ENCODE measurements at regions not wholly inside any gene's neighbourhood (a gene's known extent, or its start where the extent isn't known, plus 50 kb on each side); places are given as distances from the start of the nearest gene placed in this dataset.
"Not testable (repeated sequence)": the region's sequence is repeated elsewhere in the genome, so short reads cannot be mapped to it uniquely, and the experiment has no call there.

DNA sequence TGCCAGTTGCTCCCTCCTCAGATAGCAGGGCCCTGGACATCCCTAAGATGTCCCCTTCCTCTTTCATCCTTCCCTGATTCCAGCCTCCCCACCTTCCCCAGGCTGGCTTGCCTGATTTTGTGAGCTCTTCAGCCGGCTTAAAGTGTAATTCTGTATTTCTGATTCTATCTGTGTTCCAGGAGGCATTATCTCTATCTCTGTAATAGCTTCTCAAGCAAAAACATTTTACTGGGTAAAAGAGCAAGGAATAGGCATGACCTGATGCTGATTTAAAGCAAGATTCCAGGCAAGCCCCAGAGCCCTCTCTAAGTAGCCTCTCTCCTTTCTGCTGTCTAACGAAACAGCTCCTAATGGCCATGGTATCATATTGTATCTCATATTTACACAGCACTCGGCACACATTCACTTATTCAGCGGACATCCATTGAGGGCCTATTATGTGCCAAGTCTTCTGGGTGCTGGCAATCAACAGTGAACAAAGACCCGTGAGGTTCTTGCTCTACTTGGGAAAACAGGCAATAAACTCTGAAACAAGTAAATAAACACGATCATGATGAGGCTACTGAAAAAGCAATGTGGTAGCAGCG lies 100.9 kb upstream of the MSX2 start:
- DNase-seq (ENCODE audit: low read depth, low spot score) = no peak

- DNase-seq (ENCODE audit: low read depth, low spot score) = no peak
These were observed 99.5 kb upstream of the MSX2 start for GRCh38 chr5:174624733-174625522.

GRCh38 chr5:174625591-174626350 lies 98.6 kb upstream of the MSX2 start:
- no peak for DNase-seq (ENCODE audit: low read depth, low spot score)

GRCh38 chr5:174626369-174626920 lies 97.9 kb upstream of the MSX2 start:
- no peak for DNase-seq (ENCODE audit: low read depth, low spot score)

DNA sequence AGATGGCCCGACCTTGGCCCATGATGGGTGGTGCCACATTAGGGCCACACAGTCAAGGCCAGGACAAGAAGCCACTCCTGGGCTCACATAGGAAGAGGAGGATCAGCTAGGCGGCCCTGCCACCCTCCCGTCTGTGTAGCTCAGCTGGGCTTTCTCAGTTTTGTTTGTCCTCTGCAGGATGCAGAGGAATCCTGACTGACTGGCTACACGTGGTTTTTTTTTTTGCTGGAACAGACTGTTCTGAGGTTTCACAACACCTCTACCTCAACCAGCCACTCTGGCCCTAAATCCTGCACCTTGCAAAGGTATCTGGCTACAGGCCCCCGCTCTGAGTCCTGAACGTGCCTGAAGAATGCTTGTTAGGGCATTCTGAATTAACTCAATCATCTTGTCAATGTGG lies 88.3 kb upstream of the MSX2 start:
- DNase-seq (ENCODE audit: low read depth, low spot score) = no peak

- no peak for DNase-seq (ENCODE audit: low read depth, low spot score)
These were observed 81.5 kb upstream of the MSX2 start for GRCh38 chr5:174642816-174643405.

DNA sequence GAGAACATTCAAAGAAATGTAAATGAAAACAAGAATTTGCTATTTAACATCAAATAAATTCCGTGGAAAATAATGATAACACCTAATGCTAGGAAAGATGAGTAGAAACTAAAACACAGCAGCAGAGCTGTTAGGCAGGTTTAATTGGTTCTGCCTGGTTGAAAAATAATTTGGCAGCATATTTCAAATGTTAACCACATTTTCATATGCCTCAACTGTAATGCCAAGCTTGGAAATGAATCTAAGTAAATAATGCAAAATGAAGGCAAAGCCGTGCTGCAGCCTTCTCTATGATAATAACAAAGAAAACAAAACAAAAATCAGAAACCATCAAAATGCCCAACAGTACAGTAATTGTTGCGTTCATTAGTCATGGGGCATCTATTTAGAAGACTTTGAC lies 79.9 kb upstream of the MSX2 start:
- DNase-seq (ENCODE audit: low read depth, low spot score) = no peak

GRCh38 chr5:174644923-174645322 lies 79.5 kb upstream of the MSX2 start:
- DNase-seq (ENCODE audit: low read depth, low spot score) = no peak

GRCh38 chr5:174645677-174646076 lies 78.7 kb upstream of the MSX2 start:
- DNase-seq (ENCODE audit: low read depth, low spot score) = no peak

DNA sequence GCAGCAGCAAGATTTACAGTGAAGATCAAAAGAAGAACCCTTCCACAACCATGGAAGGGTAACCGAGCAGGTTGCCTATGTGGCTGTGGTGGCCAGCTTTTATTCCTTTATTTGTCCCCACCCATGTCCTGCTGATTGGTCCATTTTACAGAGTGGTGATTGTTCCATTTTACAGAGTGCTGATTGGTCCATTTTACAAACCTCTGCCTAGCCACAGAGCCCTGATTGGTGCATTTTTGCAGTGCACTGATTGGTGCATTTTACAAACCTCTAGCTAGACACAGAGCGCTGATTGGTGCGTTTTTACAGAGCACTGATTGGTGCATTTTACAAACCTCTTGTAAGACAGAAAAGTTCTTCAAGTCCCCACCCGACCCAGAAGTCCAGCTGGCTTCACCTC lies 75.8 kb upstream of the MSX2 start:
- DNase-seq (ENCODE audit: low read depth, low spot score) = not testable (repeated sequence)

DNA sequence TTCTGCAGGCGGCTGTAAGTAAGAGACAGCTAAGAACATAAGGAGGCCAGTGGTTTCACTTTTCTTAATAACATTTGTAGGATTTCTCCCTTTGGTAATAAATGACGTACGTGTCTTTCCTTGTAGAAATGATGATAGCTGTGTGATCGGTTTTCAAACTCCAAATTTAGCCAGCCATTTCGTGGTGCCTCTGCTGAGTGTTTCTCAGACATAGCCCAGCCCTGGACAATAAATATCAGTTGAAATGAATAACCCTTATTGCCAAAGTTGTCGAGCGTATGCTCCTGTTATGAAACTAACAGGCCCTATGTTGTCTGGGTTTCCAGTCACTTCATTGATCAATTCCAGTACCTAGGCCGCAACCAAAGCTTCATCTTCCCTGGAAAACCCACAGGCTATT lies 75.0 kb upstream of the MSX2 start:
- no peak for DNase-seq (ENCODE audit: low read depth, low spot score)

DNA sequence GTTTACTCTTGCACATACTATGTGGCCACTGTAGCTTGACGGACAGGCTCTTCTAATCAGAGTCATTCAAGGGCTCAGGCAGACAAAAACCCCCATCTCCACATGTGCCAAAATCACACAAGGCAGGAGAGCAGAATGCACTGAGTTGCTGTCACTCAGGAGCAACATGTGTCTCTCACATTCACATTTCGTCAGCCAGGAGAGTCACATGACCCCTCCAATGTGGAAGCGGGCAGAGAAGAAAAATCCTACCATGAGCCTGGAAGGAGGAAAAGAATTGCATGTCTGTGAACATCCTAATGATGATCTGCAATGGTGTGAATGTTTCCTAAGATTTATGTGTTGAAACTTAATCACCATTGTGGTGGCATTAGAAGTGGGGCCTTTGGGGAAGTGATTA lies 69.9 kb upstream of the MSX2 start:
- DNase-seq (ENCODE audit: low read depth, low spot score) = no peak

DNA sequence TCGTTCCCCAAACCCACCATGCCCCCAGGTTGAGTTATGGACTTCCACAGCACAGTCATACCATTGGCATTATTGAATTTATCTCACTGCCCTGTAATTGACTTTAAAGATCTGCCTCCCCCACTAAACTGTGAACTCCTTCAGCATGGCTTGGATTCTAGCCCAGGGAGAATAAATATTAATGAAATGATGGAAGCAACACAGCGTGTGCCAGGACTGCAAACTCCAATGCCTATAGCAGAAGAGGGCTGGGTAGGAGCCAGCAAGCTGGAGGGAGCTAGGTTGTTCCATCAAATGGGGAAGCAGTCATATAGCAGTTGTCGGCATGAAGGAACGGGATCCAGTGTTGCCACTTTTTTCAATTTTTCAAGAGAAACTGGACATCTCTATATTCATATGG lies 69.0 kb upstream of the MSX2 start:
- no peak for DNase-seq (ENCODE audit: low read depth, low spot score)

- no peak for DNase-seq (ENCODE audit: low read depth, low spot score)
These were observed 60.1 kb upstream of the MSX2 start for GRCh38 chr5:174664180-174664850.

GRCh38 chr5:174665347-174665746 lies 59.0 kb upstream of the MSX2 start:
- no peak for DNase-seq (ENCODE audit: low read depth, low spot score)

DNA sequence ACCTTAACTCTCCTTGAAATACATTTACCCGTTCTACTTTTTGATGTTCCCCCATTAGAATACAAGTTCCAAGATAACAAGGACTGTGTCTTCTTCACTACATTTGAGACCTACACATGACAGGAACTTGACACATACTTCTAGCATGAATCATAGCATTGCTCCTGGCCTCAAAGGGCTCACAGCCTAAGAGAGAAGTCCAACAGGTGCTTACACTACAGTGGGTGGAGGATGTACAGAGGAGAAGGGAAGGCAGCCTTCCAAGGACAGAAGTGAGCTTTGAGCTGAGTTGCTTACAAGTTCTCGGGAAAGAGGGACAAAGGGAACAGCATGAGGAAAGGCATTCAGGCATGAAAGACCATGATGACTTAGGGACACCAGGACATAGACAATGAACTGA lies 56.9 kb upstream of the MSX2 start:
- no peak for DNase-seq (ENCODE audit: low read depth, low spot score)

- DNase-seq (ENCODE audit: low read depth, low spot score) = no peak
These were observed 56.0 kb upstream of the MSX2 start for GRCh38 chr5:174668349-174668748.

All from pulmonary artery endothelial cell (primary cell).